ENCODE measurements at regions not wholly inside any gene's neighbourhood (a gene's known extent, or its start where the extent isn't known, plus 50 kb on each side); places are given as distances from the start of the nearest gene placed in this dataset.

GRCh38 chr5:136924490-136924889 lies 559.1 kb upstream of the TRPC7 start:
- TF ChIP-seq FOXP2 (optimal IDR thresholded peaks at IDR 0.05; ENCODE audit: borderline replicate concordance, extremely low read depth, extremely low read length, insufficient read depth) (no peak), POLR2AphosphoS5 (IDR thresholded peaks at IDR 0.05; ENCODE audit: low read depth, low read length) (no peak), TAF1 (IDR thresholded peaks at IDR 0.05; ENCODE audit: borderline replicate concordance, insufficient read depth, low read length) (no peak), REST (IDR thresholded peaks at IDR 0.05; ENCODE audit: insufficient read depth in 1 of 2, low read depth in 2 of 2, low read length in 2 of 2) (no peak), SIN3A (IDR thresholded peaks at IDR 0.05; ENCODE audit: borderline replicate concordance, insufficient read depth, low read length) (no peak)

- TF ChIP-seq FOXP2 (optimal IDR thresholded peaks at IDR 0.05; ENCODE audit: borderline replicate concordance, extremely low read depth, extremely low read length, insufficient read depth) (no peak), TAF1 (IDR thresholded peaks at IDR 0.05; ENCODE audit: borderline replicate concordance, insufficient read depth, low read length) (no peak), REST (IDR thresholded peaks at IDR 0.05; ENCODE audit: insufficient read depth in 1 of 2, low read depth in 2 of 2, low read length in 2 of 2) (no peak), SIN3A (IDR thresholded peaks at IDR 0.05; ENCODE audit: borderline replicate concordance, insufficient read depth, low read length) (no peak), POLR2AphosphoS5 (IDR thresholded peaks at IDR 0.05; ENCODE audit: low read depth, low read length) (no peak)
Observed at GRCh38 chr5:136910625-136911024, 545.3 kb upstream of the TRPC7 start.

- TF ChIP-seq FOXP2 (optimal IDR thresholded peaks at IDR 0.05; ENCODE audit: borderline replicate concordance, extremely low read depth, extremely low read length, insufficient read depth): no peak
- no peak for TF ChIP-seq SIN3A (IDR thresholded peaks at IDR 0.05; ENCODE audit: borderline replicate concordance, insufficient read depth, low read length)
- TF ChIP-seq TAF1 (IDR thresholded peaks at IDR 0.05; ENCODE audit: borderline replicate concordance, insufficient read depth, low read length): no peak
- no peak for TF ChIP-seq REST (IDR thresholded peaks at IDR 0.05; ENCODE audit: insufficient read depth in 1 of 2, low read depth in 2 of 2, low read length in 2 of 2)
- TF ChIP-seq POLR2AphosphoS5 (IDR thresholded peaks at IDR 0.05; ENCODE audit: low read depth, low read length): no peak
Observed at GRCh38 chr5:136909906-136910305, 544.6 kb upstream of the TRPC7 start.

GRCh38 chr5:136907371-136907770 lies 542.0 kb upstream of the TRPC7 start:
- TF ChIP-seq FOXP2 (optimal IDR thresholded peaks at IDR 0.05; ENCODE audit: borderline replicate concordance, extremely low read depth, extremely low read length, insufficient read depth) (no peak), REST (IDR thresholded peaks at IDR 0.05; ENCODE audit: insufficient read depth in 1 of 2, low read depth in 2 of 2, low read length in 2 of 2) (no peak), POLR2AphosphoS5 (IDR thresholded peaks at IDR 0.05; ENCODE audit: low read depth, low read length) (no peak)

GRCh38 chr5:136906545-136906944 lies 541.2 kb upstream of the TRPC7 start:
- TF ChIP-seq FOXP2 (optimal IDR thresholded peaks at IDR 0.05; ENCODE audit: borderline replicate concordance, extremely low read depth, extremely low read length, insufficient read depth) (no peak), POLR2AphosphoS5 (IDR thresholded peaks at IDR 0.05; ENCODE audit: low read depth, low read length) (no peak), TAF1 (IDR thresholded peaks at IDR 0.05; ENCODE audit: borderline replicate concordance, insufficient read depth, low read length) (no peak), REST (IDR thresholded peaks at IDR 0.05; ENCODE audit: insufficient read depth in 1 of 2, low read depth in 2 of 2, low read length in 2 of 2) (no peak), SIN3A (IDR thresholded peaks at IDR 0.05; ENCODE audit: borderline replicate concordance, insufficient read depth, low read length) (no peak)
